ENCODE measurements at regions not wholly inside any gene's neighbourhood (a gene's known extent, or its start where the extent isn't known, plus 50 kb on each side); places are given as distances from the start of the nearest gene placed in this dataset.
"Not testable (repeated sequence)": the region's sequence is repeated elsewhere in the genome, so short reads cannot be mapped to it uniquely, and the experiment has no call there.

DNA sequence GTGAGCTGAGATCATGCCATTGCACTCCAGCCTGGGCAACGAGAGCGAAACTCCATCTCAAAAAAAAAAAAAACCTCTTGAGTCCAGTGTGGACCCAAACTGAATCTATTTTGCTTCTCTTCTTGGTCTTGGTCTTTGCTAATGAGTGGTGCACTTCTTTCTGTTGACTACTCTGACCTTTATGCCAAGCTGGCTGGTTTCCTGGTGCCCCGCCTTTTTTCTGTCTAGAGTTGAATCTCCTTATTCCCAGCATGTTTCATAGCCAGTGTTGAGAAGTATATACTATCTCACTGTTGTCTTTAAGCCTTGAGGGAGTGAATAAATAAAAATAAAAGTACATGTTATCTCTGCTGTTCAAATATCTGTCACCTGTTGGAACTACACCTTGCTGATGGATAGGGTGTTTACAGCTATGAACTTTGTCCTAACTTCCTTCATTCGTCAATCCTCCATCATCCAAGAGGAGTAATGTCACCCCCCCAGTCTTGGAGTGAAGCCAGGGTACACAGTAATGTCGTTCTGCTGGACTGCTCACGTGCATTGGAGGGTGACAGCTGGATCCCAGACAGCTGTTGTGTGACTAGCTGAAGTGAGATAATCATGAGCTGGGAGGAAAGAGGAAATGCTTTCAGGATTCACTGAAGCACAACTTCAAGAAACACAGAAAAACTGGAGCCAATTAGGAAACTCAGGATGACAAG lies 99.3 kb upstream of the PRKG2 start:
- no peak for DNase-seq

DNA sequence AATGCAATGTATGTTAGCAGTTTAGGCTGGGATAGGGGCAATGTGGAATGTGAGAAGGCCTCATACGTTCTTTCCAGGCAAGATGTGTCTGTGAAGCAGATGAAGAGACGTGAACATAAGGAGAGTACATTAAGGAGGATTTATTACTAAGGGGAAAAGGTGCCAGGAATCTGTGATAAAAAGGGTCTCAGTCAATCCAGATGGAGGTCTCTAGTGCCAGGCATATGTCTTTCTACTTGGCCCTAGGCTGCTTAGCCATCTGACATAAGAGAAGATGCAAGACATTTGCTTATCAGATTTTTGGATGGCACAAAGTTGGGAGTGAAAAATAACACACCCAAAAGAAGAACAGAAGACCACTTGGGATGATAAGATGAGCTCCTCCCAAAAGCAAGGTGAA lies 93.0 kb upstream of the PRKG2 start:
- no peak for DNase-seq

GRCh38 chr4:81304871-81305270 lies 89.8 kb upstream of the PRKG2 start:
- DNase-seq = no peak

DNA sequence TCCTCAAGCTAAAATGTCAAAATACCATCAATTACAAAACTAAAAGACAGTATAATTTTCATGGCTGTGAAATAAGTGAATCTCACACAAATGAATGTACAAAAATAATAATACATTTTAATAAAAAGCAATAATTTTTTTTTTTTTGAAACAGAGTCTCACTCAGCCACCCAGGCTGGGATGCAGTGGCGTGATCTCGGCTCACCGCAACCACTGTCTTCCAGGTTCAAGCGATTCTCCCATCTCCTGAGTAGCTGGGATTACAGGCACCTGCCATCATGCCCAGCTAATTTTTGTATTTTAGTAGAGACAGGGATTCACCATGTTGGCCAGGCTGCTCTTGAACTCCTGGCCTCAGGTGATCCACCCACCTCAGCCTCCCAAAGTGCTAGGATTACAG lies 85.3 kb upstream of the PRKG2 start:
- not testable (repeated sequence) for DNase-seq

GRCh38 chr4:81290813-81291212 lies 75.8 kb upstream of the PRKG2 start:
- no peak for DNase-seq

DNA sequence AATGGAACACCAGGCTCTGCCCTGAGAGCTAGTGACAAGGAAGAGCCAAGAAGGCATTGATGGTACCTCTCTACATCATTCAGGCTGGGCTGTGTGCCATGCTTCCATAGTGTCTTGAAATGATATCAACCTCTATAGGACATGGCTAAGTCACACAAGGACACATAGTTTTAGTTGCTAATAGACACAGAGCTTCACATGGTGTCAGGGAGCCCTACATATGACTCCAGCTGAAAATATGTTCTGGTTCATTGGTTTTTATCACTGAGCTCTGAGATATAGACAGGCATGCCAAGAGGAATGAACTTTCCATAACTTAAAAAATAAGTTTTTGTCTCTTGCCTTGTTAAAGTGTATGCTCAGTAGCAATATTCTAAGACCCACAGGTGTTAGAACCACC lies 72.1 kb upstream of the PRKG2 start:
- DNase-seq = no peak

- DNase-seq = no peak
Measured at GRCh38 chr4:81282131-81282530, 67.1 kb upstream of the PRKG2 start.

- no peak for DNase-seq
Measured at GRCh38 chr4:81274460-81274859, 59.4 kb upstream of the PRKG2 start.

DNA sequence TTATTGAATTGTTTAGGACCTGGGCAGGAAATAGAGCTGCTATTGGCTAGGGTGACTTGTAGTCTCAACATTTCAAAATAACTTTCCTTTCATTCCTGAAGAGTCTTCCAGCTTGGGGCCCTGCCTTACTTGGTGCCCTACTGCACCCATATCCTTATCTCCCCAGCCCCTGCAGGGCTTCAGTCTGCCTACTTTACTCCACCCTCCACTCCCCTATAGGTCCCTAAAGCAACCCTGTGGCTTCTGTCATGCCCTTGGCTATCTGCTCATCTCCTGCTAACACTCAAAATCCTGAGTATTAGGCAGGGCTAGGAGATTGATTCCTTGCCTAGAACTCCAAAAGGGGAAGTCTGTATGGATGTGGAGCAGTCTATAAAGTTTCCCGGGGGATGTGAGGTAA lies 57.6 kb upstream of the PRKG2 start:
- DNase-seq = no peak

All from effector CD4-positive, alpha-beta T cell (primary cell).